A673 (cell line): ENCODE measurements at regions not wholly inside any gene's neighbourhood (a gene's known extent, or its start where the extent isn't known, plus 50 kb on each side); places are given as distances from the start of the nearest gene placed in this dataset.

Experiments
- CTCF ChIP-seq: fragments of 300-800, 200-600 bp; sonication (generic); conservative IDR thresholded peaks from 2 replicates; pipeline ENCODE4 v1.5.1; 2017; ENCODE audit warnings: low read depth, mild to moderate bottlenecking, antibody characterized with exemption, low read length, moderate library complexity, mixed read lengths
- EZH2 ChIP-seq: fragments of 200-600 bp; sonication (generic); IDR thresholded peaks from 2 replicates; pipeline ENCODE4 v1.6.1; 2017; ENCODE audit warnings: borderline replicate concordance, low read depth, mild to moderate bottlenecking, mixed read lengths, antibody characterized with exemption, low read length; ENCODE audit not compliant: poor library complexity, severe bottlenecking

GRCh38 chr5:32869216-32869615, 158.1 kb downstream of the NPR3 start:
- no peak for TF ChIP-seq CTCF
- no peak for TF ChIP-seq EZH2
